H9 (cell line): ENCODE measurements at regions not wholly inside any gene's neighbourhood (a gene's known extent, or its start where the extent isn't known, plus 50 kb on each side); places are given as distances from the start of the nearest gene placed in this dataset.

Source experiments
- DNase-seq: peaks from one replicate; pipeline ENCODE4 v3.0.0-alpha.2; 2017
- H2AFZ ChIP-seq: one replicate; pipeline ENCODE4 v1.6.1; 2013; ENCODE audit warnings: mild to moderate bottlenecking, low read length, control low read depth, moderate library complexity
- H2AK5ac ChIP-seq: 2 replicates; pipeline ENCODE4 v1.6.1; 2013; ENCODE audit warnings: low read length, control low read depth, mixed read lengths; ENCODE audit not compliant: insufficient read length
- H2BK120ac ChIP-seq: one replicate; pipeline ENCODE4 v1.6.1; 2013; ENCODE audit warnings: low read depth, mild to moderate bottlenecking, low read length, control low read depth, inconsistent platforms; ENCODE audit not compliant: poor library complexity, severe bottlenecking
- H2BK12ac ChIP-seq: 2 replicates; pipeline ENCODE4 v1.6.1; 2013; ENCODE audit warnings: low read length, control low read depth, mixed read lengths, low read depth; ENCODE audit not compliant: insufficient read length
- H2BK15ac ChIP-seq: 2 replicates; pipeline ENCODE4 v1.6.1; 2013; ENCODE audit warnings: low read depth, low read length, control low read depth
- H2BK20ac ChIP-seq: one replicate; pipeline ENCODE4 v1.6.1; 2013; ENCODE audit warnings: low read depth, mild to moderate bottlenecking, low read length, control low read depth, inconsistent platforms; ENCODE audit not compliant: poor library complexity, severe bottlenecking
- H2BK5ac ChIP-seq: 2 replicates; pipeline ENCODE4 v1.6.1; 2013; ENCODE audit warnings: low read length, control low read depth, mixed read lengths; ENCODE audit not compliant: insufficient read length
- H3K14ac ChIP-seq: 2 replicates; pipeline ENCODE4 v1.6.1; 2013; ENCODE audit warnings: low read length, control low read depth; ENCODE audit not compliant: insufficient read depth
- H3K18ac ChIP-seq: 2 replicates; pipeline ENCODE4 v1.6.1; 2013; ENCODE audit warnings: low read depth, mild to moderate bottlenecking, mixed read lengths, low read length, control low read depth; ENCODE audit not compliant: insufficient read length
- H3K23ac ChIP-seq: 2 replicates; pipeline ENCODE4 v1.6.1; 2013; ENCODE audit warnings: low read length, control low read depth, mixed read lengths, low read depth; ENCODE audit not compliant: insufficient read length
- H3K23me2 ChIP-seq: 2 replicates; pipeline ENCODE4 v1.6.1; 2013; ENCODE audit warnings: low read depth, mild to moderate bottlenecking, mixed read lengths, low read length, control low read depth; ENCODE audit not compliant: insufficient read length, poor library complexity, severe bottlenecking
- H3K27ac ChIP-seq: 2 replicates; pipeline ENCODE4 v1.5.1; 2013; ENCODE audit warnings: low read length, control low read depth, mixed read lengths, low read depth; ENCODE audit not compliant: insufficient read length
- H3K27me3 ChIP-seq: 2 replicates; pipeline ENCODE4 v1.6.1; 2013; ENCODE audit warnings: low read length, control low read depth, inconsistent platforms; ENCODE audit not compliant: insufficient read depth
- H3K4ac ChIP-seq: 2 replicates; pipeline ENCODE4 v1.6.1; 2013; ENCODE audit warnings: low read depth, mild to moderate bottlenecking, control low read depth, inconsistent platforms, low read length, moderate library complexity
- H3K4me1 ChIP-seq: 2 replicates; pipeline ENCODE4 v1.6.1; 2013; ENCODE audit warnings: low read length, control low read depth, inconsistent platforms; ENCODE audit not compliant: insufficient read depth
- H3K4me2 ChIP-seq: 2 replicates; pipeline ENCODE4 v1.6.1; 2013; ENCODE audit warnings: low read length, control low read depth, mixed read lengths; ENCODE audit not compliant: insufficient read length, insufficient read depth
- H3K56ac ChIP-seq: 2 replicates; pipeline ENCODE4 v1.6.1; 2013; ENCODE audit warnings: low read depth, mild to moderate bottlenecking, mixed read lengths, low read length, control low read depth; ENCODE audit not compliant: insufficient read length
- H3K79me1 ChIP-seq: 2 replicates; pipeline ENCODE4 v1.6.1; 2013; ENCODE audit warnings: low read depth, mild to moderate bottlenecking, moderate library complexity, low read length, control low read depth, inconsistent platforms; ENCODE audit not compliant: insufficient read depth, poor library complexity, severe bottlenecking
- H3K79me2 ChIP-seq: 2 replicates; pipeline ENCODE4 v1.6.1; 2013; ENCODE audit warnings: low read length, control low read depth, inconsistent platforms; ENCODE audit not compliant: insufficient read depth
- H3K9ac ChIP-seq: 2 replicates; pipeline ENCODE4 v1.6.1; 2013; ENCODE audit warnings: low read length, control low read depth, mixed read lengths; ENCODE audit not compliant: insufficient read length; ENCODE audit errors: extremely low read depth
- H3K9me3 ChIP-seq: one replicate; pipeline ENCODE4 v1.6.1; 2013; ENCODE audit warnings: low read depth, low read length, inconsistent platforms; ENCODE audit not compliant: control insufficient read depth
- H3T11ph ChIP-seq: one replicate; pipeline ENCODE4 v1.6.1; 2013; ENCODE audit warnings: mild to moderate bottlenecking, low read length, control low read depth, inconsistent platforms
- H4K20me1 ChIP-seq: one replicate; pipeline ENCODE4 v1.6.1; 2013; ENCODE audit not compliant: control insufficient read depth, insufficient read length, insufficient read depth
- H4K5ac ChIP-seq: 2 replicates; pipeline ENCODE4 v1.6.1; 2013; ENCODE audit warnings: low read depth, mild to moderate bottlenecking, mixed read lengths, low read length, control low read depth; ENCODE audit not compliant: insufficient read length
- H4K8ac ChIP-seq: replicated peaks from 2 replicates; pipeline ENCODE4 v1.6.1; 2013; ENCODE audit warnings: low read length, control low read depth, mixed read lengths, low read depth; ENCODE audit not compliant: insufficient read length
- H4K91ac ChIP-seq: 2 replicates; pipeline ENCODE4 v1.6.1; 2013; ENCODE audit warnings: low read depth, mild to moderate bottlenecking, moderate library complexity, mixed read lengths, low read length, control low read depth; ENCODE audit not compliant: insufficient read length
- H3K27ac Mint-ChIP-seq, 3 experiments: 2 replicates in 2 of 3; 3 replicates in 1 of 3; pipeline ENCODE4 v1.8.0; 2020 to 2021; ENCODE audit warnings: mixed read lengths in 3 of 3, mild to moderate bottlenecking in 1 of 3, moderate library complexity in 1 of 3
- H3K27me3 Mint-ChIP-seq: 2 replicates; pipeline ENCODE4 v1.8.0; 2021; ENCODE audit warnings: low read depth, mild to moderate bottlenecking, moderate library complexity, mixed read lengths
- H3K36me3 Mint-ChIP-seq, 3 experiments: 2 replicates in 2 of 3; 3 replicates in 1 of 3; pipeline ENCODE4 v1.8.0; 2020 to 2021; ENCODE audit warnings: low read depth in 3 of 3, mixed read lengths in 3 of 3; ENCODE audit not compliant: insufficient read depth in 1 of 3
- H3K4me1 Mint-ChIP-seq, 2 experiments: 2 replicates each; pipeline ENCODE4 v1.8.0; 2020; ENCODE audit warnings: mixed read lengths in 2 of 2
- H3K4me3 Mint-ChIP-seq, 2 experiments: 2 replicates in 1 of 2; 3 replicates in 1 of 2; pipeline ENCODE4 v1.8.0; 2020 to 2021; ENCODE audit warnings: mild to moderate bottlenecking in 2 of 2, mixed read lengths in 2 of 2, moderate library complexity in 1 of 2
- H3K9me3 Mint-ChIP-seq, 2 experiments: 2 replicates in 1 of 2; 3 replicates in 1 of 2; pipeline ENCODE4 v1.8.0; 2020; ENCODE audit warnings: mild to moderate bottlenecking in 2 of 2, mixed read lengths in 2 of 2, moderate library complexity in 1 of 2
- WGBS: extraction: QIAGEN DNeasy Blood & Tissue Kit; methylation state at CpG from one replicate; pipeline ENCODE4 v1.1.7; 2013; ENCODE audit warnings: missing lambda C conversion rate, low lambda C conversion rate, mixed read lengths; ENCODE audit not compliant: insufficient read length; ENCODE audit errors: extremely low coverage; 5-methylcytosine and 5-hydroxymethylcytosine counted together
- TF ChIP-seq, protein P1 (sequence below): fragments of 200-600 bp; sonication (generic); conservative IDR thresholded peaks from 3 replicates; pipeline ENCODE4 v1.8.0; 2021; ENCODE audit warnings: antibody characterized with exemption, mild to moderate bottlenecking

DNA sequence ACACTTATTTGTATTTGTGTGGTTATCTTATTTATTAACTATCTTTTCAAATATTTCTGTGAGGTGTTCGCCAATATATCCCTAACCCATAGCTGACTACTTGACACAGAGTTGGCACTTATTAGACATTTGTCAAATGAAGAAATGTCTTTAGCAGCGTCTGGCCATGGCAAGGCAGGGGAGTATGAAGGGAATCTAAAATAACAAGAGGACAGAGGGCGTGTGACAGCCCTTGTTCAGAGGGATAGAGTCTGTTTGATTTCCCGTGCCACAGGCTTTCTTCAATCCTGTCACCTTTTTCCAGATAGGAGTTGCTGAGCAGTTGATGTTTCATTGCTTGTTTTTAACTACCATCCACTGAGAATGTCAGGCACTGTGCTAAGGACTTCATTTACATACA is 53.6 kb upstream of the SLC39A10 start:
- Mint-ChIP-seq H3K4me3 (no peak overlapping the region), H3K4me1 (peaks cover 41 to 47% of the 10 kb centered on the region in 2 experiments), H3K27ac (no peak overlapping the region), H3K27me3 (no peaks in the 10 kb centered on the region), H3K36me3 (no peaks in the 10 kb centered on the region; a peak in 2 of 7 replicates), H3K9me3 (no peaks in the 10 kb centered on the region)
- H2BK120ac ChIP-seq, result no peak overlapping the region
- no peak overlapping the region for H2BK15ac ChIP-seq
- H2AFZ ChIP-seq, result no peak overlapping the region
- no peak overlapping the region for H3T11ph ChIP-seq
- WGBS, result no CpG with 5 or more reads among the region's 4 CpGs
- no peak overlapping the region for H3K4me2 ChIP-seq
- H3K9ac ChIP-seq, result no peak overlapping the region
- no peak overlapping the region for H3K4ac ChIP-seq
- H2BK12ac ChIP-seq, result no peak overlapping the region
- no peaks in the 10 kb centered on the region; the same call in 1 of the 2 replicates for H3K79me2 ChIP-seq
- no peaks in the 10 kb centered on the region for H4K20me1 ChIP-seq
- H4K91ac ChIP-seq, result no peak overlapping the region
- no peaks in the 10 kb centered on the region for H3K79me1 ChIP-seq
- no peaks in the 10 kb centered on the region for H3K27me3 ChIP-seq
- H2AK5ac ChIP-seq, result no peak overlapping the region
- H4K5ac ChIP-seq, result no peak overlapping the region
- H3K4me1 ChIP-seq, result no peaks in the 10 kb centered on the region; the same call in 1 of the 2 replicates
- H3K23ac ChIP-seq, result no peak overlapping the region
- no peak overlapping the region for H3K27ac ChIP-seq
- no peak overlapping the region for H4K8ac ChIP-seq
- H2BK5ac ChIP-seq, result no peak overlapping the region
- no peaks in the 10 kb centered on the region for H3K23me2 ChIP-seq
- DNase-seq, result no peak
- no peak overlapping the region for H2BK20ac ChIP-seq
- no peaks in the 10 kb centered on the region for H3K9me3 ChIP-seq
- TF ChIP-seq, protein P1, sequence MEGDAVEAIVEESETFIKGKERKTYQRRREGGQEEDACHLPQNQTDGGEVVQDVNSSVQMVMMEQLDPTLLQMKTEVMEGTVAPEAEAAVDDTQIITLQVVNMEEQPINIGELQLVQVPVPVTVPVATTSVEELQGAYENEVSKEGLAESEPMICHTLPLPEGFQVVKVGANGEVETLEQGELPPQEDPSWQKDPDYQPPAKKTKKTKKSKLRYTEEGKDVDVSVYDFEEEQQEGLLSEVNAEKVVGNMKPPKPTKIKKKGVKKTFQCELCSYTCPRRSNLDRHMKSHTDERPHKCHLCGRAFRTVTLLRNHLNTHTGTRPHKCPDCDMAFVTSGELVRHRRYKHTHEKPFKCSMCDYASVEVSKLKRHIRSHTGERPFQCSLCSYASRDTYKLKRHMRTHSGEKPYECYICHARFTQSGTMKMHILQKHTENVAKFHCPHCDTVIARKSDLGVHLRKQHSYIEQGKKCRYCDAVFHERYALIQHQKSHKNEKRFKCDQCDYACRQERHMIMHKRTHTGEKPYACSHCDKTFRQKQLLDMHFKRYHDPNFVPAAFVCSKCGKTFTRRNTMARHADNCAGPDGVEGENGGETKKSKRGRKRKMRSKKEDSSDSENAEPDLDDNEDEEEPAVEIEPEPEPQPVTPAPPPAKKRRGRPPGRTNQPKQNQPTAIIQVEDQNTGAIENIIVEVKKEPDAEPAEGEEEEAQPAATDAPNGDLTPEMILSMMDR, result no peak
- no peak overlapping the region for H3K56ac ChIP-seq
- H3K18ac ChIP-seq, result no peak overlapping the region
- H3K14ac ChIP-seq, result no peak overlapping the region
